ENCODE measurements at regions not wholly inside any gene's neighbourhood (a gene's known extent, or its start where the extent isn't known, plus 50 kb on each side); places are given as distances from the start of the nearest gene placed in this dataset.

GRCh38 chr5:118095115-118095514, 893.2 kb downstream of the DTWD2 start (continued):
- TF ChIP-seq JAZF1 (CRISPR knock-in tag; IDR thresholded peaks at IDR 0.05) (no peak), NFATC4 (CRISPR knock-in tag; IDR thresholded peaks at IDR 0.05) (no peak), ZNF281 (CRISPR knock-in tag; IDR thresholded peaks at IDR 0.05) (no peak), MYBL2 (CRISPR knock-in tag; IDR thresholded peaks at IDR 0.05) (no peak), ZNF138 (CRISPR knock-in tag; conservative IDR thresholded peaks at IDR 0.05) (no peak), RELA (CRISPR knock-in tag; IDR thresholded peaks at IDR 0.05; ENCODE audit: borderline replicate concordance) (no peak), NFE2L1 (CRISPR knock-in tag; IDR thresholded peaks at IDR 0.05) (no peak), MAX (CRISPR knock-in tag; IDR thresholded peaks at IDR 0.05) (no peak), NR1H2 (CRISPR knock-in tag; IDR thresholded peaks at IDR 0.05) (no peak), ATF2 (CRISPR knock-in tag; IDR thresholded peaks at IDR 0.05; ENCODE audit: borderline replicate concordance, low read depth) (no peak)

- Mint-ChIP-seq H3K4me1 (no peaks in the 10 kb centered on the region), H3K27ac (no peak overlapping the region), H3K4me3 (no peak overlapping the region), H3K36me3 (no peaks in the 10 kb centered on the region), H3K27me3 (ENCODE audit: low read depth) (no peaks in the 10 kb centered on the region), H3K9me3 (no peaks in the 10 kb centered on the region)
- no peak for DNase-seq (ENCODE audit: low spot score)
- ChIA-PET CTCF (no interaction called here), POLR2A (no interaction called here)
- no peak for ATAC-seq
- TF ChIP-seq ATF6 (CRISPR knock-in tag; IDR thresholded peaks at IDR 0.05) = no peak
- no peak for TF ChIP-seq NR2C2 (CRISPR knock-in tag; IDR thresholded peaks at IDR 0.05)
- no peak for TF ChIP-seq NR1H2 (CRISPR knock-in tag; IDR thresholded peaks at IDR 0.05)
- TF ChIP-seq ESRRA (CRISPR knock-in tag; IDR thresholded peaks at IDR 0.05; ENCODE audit: borderline replicate concordance) = no peak
- TF ChIP-seq PRRX2 (CRISPR knock-in tag; IDR thresholded peaks at IDR 0.05) = no peak
- no peak for TF ChIP-seq NR3C1 (CRISPR knock-in tag; conservative IDR thresholded peaks at IDR 0.05; ENCODE audit: low read depth)
- no peak for TF ChIP-seq SOX15 (CRISPR knock-in tag; IDR thresholded peaks at IDR 0.05)
- TF ChIP-seq ZNF416 (CRISPR knock-in tag; IDR thresholded peaks at IDR 0.05) = no peak
- TF ChIP-seq, protein P1, sequence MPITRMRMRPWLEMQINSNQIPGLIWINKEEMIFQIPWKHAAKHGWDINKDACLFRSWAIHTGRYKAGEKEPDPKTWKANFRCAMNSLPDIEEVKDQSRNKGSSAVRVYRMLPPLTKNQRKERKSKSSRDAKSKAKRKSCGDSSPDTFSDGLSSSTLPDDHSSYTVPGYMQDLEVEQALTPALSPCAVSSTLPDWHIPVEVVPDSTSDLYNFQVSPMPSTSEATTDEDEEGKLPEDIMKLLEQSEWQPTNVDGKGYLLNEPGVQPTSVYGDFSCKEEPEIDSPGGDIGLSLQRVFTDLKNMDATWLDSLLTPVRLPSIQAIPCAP (CRISPR knock-in tag; IDR thresholded peaks at IDR 0.05) = no peak
- no peak for TF ChIP-seq SMAD4 (CRISPR knock-in tag; IDR thresholded peaks at IDR 0.05)
- no peak for TF ChIP-seq RORB (CRISPR knock-in tag; IDR thresholded peaks at IDR 0.05)
- TF ChIP-seq CREB1 (CRISPR knock-in tag; IDR thresholded peaks at IDR 0.05) = no peak
- TF ChIP-seq, protein P2, sequence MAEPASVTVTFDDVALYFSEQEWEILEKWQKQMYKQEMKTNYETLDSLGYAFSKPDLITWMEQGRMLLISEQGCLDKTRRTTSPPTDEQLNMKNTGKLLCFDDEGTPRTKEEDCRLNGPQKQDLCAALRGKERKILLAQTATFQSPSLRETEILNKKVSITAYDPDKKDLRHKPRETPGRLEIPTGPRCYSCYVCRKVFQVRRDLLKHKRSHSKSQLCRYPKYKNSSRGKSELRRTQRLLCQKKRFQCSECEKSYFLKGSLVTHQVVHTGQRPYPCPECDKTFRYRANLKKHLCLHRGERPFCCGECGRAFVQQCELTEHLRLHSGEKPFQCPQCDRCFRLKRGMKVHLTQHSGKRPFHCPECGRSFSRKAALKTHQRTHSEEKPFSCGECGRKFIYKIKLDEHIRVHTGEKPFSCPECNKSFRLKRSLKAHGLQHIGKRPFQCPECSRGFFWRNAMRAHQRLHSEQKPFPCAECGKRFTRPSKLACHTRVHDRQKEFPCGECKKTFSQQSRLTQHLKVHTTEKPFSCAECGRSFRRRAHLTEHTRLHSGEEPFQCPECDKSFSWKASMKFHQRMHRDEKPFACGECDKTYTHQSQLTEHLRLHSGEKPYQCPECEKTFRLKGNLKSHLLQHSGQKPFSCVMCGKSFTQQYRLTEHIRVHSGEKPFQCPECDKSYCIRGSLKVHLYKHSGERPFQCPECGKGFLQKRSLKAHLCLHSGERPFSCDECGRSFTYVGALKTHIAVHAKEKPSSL (CRISPR knock-in tag; conservative IDR thresholded peaks at IDR 0.05) = no peak
- no peak for TF ChIP-seq ERG (CRISPR knock-in tag; IDR thresholded peaks at IDR 0.05)
- TF ChIP-seq, protein P3, sequence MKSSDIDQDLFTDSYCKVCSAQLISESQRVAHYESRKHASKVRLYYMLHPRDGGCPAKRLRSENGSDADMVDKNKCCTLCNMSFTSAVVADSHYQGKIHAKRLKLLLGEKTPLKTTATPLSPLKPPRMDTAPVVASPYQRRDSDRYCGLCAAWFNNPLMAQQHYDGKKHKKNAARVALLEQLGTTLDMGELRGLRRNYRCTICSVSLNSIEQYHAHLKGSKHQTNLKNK (CRISPR knock-in tag; IDR thresholded peaks at IDR 0.05) = no peak
- TF ChIP-seq ZSCAN18 (CRISPR knock-in tag; IDR thresholded peaks at IDR 0.05) = no peak
- no peak for TF ChIP-seq ZNF423 (CRISPR knock-in tag; IDR thresholded peaks at IDR 0.05)
Measured at GRCh38 chr5:118088448-118088847, 899.9 kb downstream of the DTWD2 start.
